Left renal pelvis (tissue), 4 donors: ENCODE measurements at regions not wholly inside any gene's neighbourhood (a gene's known extent, or its start where the extent isn't known, plus 50 kb on each side); places are given as distances from the start of the nearest gene placed in this dataset.

Experiments
- DNase-seq, 4 donors: peaks; one replicate each; pipeline ENCODE4 v3.0.0-alpha.2; 2013; ENCODE audit warnings: low read depth in 4 of 4, low spot score in 3 of 4

- no peak for DNase-seq
Measured at GRCh38 chr14:65185829-65186228, 83.5 kb upstream of the MAX start.

DNA sequence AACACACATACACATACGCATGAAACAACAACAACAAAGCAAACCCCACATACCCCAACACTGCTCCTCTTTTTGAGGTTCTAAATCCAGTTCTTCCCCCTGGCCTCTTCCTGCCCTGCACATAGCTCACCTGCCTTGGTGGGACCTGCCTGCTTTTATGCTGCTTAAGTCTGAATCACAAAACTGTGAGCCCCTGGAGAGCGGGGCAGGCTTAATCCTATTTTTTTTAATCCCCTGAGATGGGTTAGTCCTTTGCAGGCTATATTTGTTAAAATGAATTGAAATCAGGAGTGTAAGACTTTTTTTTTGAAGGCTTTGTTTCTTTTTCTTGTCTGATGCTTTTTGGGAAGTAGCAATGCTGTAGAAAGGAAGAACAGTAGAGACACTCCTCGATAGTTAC is 84.6 kb upstream of the MAX start:
- DNase-seq = no peak

- no peak for DNase-seq
Measured at GRCh38 chr14:65187421-65188049, 85.2 kb upstream of the MAX start.

DNA sequence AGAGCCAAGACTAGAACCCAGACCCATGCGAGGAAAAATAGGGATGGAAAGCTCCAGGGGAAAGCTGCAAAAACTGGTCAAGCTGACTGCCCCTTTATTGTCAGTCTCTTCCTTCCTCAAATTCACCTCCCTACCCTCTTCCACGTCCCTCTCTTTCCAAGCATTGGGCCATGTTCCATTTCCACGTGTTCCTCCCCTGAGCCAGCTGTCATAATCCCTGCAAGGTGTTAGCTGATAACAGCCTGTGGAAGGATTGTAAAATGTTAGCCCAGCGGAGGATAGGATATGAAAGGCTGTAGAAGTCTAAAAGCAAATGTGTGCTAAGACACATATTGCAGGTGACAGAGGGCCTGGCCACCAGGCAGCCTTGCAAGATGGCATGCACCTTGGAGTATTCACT is 88.0 kb upstream of the MAX start:
- no peak for DNase-seq

- DNase-seq = no peak
Measured at GRCh38 chr14:65191716-65192115, 89.4 kb upstream of the MAX start.

- no peak for DNase-seq
Measured at GRCh38 chr14:65192686-65193085, 90.4 kb upstream of the MAX start.

GRCh38 chr14:65193916-65194590 is 91.7 kb upstream of the MAX start:
- DNase-seq = no peak

DNA sequence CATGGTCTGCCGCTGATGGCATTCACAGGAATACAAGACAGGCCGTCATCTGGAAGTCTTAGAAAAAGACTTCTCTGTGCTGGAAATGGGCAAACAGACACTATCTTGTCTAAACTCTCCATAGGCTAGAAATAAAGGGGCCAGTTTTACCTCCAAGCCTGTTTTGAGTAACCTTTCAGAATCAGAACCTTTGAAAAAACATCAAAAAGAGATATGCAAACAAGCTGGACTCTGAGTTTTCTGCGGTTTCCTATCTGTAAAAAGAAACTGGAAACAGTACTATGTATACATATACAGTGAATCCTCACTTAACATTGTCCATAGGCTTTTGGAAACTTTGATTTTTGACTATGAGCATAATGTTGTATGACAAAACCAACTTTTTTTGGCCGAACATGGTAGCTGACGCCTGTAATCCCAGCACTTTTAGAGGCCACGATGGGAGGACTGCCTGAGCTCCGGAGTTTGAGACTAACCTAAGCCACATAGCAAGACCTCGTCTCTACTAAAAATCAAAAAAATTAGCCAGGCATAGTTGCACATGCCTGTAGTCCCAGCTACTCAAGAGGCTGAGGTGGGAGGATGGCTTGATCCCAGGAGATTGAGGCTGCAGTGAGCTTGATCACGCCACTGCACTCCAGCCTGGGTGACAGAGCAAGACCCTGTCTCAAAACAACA is 92.9 kb upstream of the MAX start:
- no peak for DNase-seq

DNA sequence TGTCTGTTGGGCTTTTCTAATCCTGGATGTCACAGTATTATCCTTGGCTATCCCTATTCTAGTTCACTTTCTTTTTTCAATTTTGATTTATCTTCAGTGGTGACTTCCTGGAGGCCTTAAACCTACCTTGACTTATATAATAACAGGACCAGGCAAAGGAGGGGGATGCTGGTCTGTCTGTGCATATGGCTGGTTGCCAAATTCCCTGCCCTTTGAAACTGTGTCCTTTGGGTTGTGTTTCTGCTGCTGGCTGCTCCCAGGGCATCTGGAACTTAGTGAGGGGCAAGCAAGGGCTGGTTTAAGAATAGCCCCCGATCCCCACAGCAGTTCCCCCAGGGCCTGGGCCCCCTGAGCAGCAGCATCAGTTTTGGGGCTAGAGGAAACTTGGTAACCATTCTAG is 96.0 kb upstream of the MAX start:
- no peak for DNase-seq

- DNase-seq = no peak
Measured at GRCh38 chr14:65200454-65200853, 98.1 kb upstream of the MAX start.

DNA sequence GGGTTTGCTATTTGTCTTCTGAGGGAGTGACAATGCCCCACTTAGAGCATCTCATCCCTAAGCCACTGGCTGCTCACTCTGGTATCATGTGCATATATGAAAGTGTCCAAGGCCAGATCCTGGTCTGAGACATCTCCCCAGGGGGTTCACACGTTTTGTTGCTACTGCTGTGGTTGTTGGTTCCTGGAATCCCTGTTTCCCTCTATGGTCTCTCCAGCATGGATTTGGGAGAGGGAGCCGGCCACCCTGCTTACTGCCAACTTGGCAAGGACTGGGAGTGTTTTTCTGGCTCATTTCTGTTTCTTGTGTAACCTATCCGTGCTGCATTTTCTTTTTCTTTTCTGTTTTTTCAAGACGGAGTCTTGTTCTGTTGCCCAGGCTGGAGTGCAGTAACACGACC is 101.3 kb upstream of the MAX start:
- no peak for DNase-seq

- no peak for DNase-seq
Measured at GRCh38 chr14:65204056-65204455, 101.7 kb upstream of the MAX start.

GRCh38 chr14:65206078-65206447 is 103.7 kb upstream of the MAX start:
- no peak for DNase-seq

GRCh38 chr14:65206448-65207096 is 104.3 kb upstream of the MAX start:
- no peak for DNase-seq

- DNase-seq = no peak
Measured at GRCh38 chr14:65208548-65208947, 106.2 kb upstream of the MAX start.

DNA sequence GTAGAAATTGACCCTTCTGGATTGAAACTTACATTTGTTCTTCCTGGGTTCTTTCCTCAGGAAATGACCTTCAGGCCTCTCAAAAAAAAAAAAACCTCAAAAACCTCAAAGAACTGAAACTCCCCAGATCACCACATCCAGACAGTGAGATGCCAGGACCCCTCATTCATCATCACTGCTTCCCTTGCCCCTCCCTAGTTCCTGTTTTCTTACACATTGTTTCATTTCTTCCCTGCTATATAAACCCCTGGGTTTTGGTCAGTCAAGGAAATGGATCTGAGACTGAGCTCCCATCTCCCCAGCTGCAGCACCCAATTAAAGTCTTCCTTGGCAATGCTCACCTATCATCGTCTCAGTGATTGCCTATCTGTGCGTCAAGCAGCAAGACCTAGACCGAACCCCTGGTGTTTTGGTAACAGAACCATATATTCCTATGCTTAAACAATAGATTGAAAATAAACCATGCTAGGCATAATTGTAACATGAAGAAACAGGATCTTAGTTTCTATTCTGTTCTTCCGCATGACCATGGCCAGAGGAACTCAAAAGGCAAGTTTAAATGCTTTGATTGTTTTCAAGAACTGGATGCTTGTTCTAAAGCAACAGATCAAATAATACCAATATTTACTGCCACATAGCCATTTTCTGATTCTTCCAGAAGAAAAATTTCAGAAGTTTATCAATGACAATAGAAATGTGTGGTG is 108.0 kb upstream of the MAX start:
- no peak for DNase-seq

DNA sequence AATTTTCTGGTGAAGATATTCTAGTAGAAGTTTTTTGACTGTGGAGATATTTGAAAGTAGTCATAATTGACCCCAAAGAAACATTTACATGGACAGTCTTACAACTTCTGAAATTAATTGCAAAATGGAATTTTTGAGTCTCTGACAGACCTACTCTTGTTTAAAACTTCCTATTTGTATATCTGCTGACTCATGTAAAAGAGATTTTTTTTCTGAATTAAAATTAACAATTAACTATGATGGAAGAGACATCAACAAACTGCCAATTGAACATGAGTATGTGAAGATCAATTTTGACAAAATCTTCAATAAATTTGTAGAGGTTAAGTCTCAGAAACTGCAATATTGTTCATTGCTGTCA is 108.5 kb upstream of the MAX start:
- no peak for DNase-seq

GRCh38 chr14:65211341-65211987 is 109.1 kb upstream of the MAX start:
- DNase-seq = no peak

GRCh38 chr14:65213316-65213715 is 111.0 kb upstream of the MAX start:
- DNase-seq = no peak

DNA sequence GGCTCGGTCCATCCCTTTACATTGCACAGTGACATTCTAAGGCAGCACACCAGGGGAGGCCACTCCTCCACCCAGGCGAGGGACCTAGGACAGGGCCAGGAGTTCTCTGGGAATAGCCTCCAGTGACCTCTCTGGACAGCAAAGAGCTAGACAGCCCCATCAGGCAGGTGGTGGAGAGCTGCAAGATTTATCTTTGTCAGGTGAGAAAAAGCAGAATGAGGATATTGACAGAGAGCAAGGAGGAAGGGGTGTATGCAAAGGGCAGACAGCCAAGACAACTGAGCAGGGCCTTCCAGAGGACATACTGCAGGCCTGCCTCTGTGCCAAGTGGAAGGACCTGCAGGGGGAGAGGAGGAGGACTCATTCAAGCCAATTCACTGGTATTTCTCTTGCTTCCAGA is 112.4 kb upstream of the MAX start:
- no peak for DNase-seq

DNA sequence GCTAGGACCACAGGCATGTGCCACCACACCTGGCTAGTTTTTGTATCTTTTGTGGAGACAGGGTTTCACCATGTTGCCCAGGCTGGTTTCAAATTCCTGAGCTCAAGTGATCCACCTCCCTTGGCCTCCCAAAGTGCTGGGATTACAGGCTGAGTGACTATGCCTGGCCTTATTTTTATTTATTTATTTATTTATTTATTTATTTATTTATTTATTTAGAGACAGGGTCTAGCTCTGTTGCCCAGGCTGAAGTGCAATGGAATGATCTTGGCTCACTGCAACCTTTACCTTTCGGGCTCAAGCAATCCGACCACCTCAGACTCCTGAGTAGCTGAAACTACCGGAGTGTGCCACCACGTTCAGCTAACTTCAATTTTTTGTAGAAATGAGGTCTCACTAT is 117.0 kb upstream of the MAX start:
- DNase-seq = no peak
